AG04450 (cell line): ENCODE measurements at regions not wholly inside any gene's neighbourhood (a gene's known extent, or its start where the extent isn't known, plus 50 kb on each side); places are given as distances from the start of the nearest gene placed in this dataset.
"Not testable (repeated sequence)": the region's sequence is repeated elsewhere in the genome, so short reads cannot be mapped to it uniquely, and the experiment has no call there.

Source experiments
- CTCF ChIA-PET: fragments of 300-600, 350-600 bp; formaldehyde crosslinking; extraction: SDS; loops from one replicate; lab custom pipeline; 2022; ENCODE audit warnings: antibody characterized with exemption, inconsistent platforms; lab: Charles Lee
- POLR2A ChIA-PET: fragments of 350-600 bp; formaldehyde crosslinking; extraction: SDS; loops from one replicate; lab custom pipeline; 2021; ENCODE audit warnings: antibody characterized with exemption, inconsistent platforms; lab: Yijun Ruan, JAX
- DNase-seq: peaks from one replicate; pipeline ENCODE4 v3.0.0-alpha.2; 2011; ENCODE audit warnings: low read depth, low spot score
- H3K27ac ChIP-seq: one replicate; pipeline ENCODE4 v1.5.1; 2012; ENCODE audit warnings: low read depth, low read length, control low read depth
- H3K27me3 ChIP-seq: one replicate; pipeline ENCODE4 v1.6.0; 2012; ENCODE audit warnings: low read length; ENCODE audit not compliant: control insufficient read depth, insufficient read depth
- H3K4me3 ChIP-seq: 2 replicates; pipeline ENCODE4 v1.5.1; 2011; ENCODE audit warnings: mild to moderate bottlenecking, low read depth, low read length, control low read depth
- H3K9me3 ChIP-seq: 2 replicates; pipeline ENCODE4 v1.5.1; 2012; ENCODE audit warnings: low read length; ENCODE audit not compliant: control insufficient read depth, insufficient read depth
- TF ChIP-seq, protein P1 (sequence below): IDR thresholded peaks from 2 replicates; pipeline ENCODE4 v1.5.1; 2011; ENCODE audit warnings: low read depth, low read length, control low read depth, inconsistent platforms

DNA sequence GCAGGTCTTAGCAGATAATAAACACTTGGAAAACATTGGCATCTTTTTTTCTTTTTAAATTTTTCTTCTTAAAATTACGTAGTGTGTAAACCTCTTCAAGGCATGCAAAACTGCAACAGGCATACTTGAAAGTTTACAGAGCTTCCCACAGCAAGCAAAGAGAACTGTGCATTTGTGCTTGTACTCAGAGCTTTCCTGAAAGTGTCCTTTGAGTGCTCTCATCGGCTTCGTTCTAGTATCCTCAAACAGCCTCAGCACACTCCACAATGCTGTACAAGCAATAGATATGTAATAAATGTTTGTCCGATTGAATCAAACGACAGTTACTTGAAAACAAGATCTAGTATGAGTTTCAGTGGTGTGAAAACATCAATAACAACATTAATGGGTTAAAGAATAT is 227.5 kb downstream of the PAPSS1 start:
- no peak overlapping the region for H3K27ac ChIP-seq
- H3K9me3 ChIP-seq: no peaks in the 10 kb centered on the region
- TF ChIP-seq, protein P1, sequence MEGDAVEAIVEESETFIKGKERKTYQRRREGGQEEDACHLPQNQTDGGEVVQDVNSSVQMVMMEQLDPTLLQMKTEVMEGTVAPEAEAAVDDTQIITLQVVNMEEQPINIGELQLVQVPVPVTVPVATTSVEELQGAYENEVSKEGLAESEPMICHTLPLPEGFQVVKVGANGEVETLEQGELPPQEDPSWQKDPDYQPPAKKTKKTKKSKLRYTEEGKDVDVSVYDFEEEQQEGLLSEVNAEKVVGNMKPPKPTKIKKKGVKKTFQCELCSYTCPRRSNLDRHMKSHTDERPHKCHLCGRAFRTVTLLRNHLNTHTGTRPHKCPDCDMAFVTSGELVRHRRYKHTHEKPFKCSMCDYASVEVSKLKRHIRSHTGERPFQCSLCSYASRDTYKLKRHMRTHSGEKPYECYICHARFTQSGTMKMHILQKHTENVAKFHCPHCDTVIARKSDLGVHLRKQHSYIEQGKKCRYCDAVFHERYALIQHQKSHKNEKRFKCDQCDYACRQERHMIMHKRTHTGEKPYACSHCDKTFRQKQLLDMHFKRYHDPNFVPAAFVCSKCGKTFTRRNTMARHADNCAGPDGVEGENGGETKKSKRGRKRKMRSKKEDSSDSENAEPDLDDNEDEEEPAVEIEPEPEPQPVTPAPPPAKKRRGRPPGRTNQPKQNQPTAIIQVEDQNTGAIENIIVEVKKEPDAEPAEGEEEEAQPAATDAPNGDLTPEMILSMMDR: no peak
- no peak for DNase-seq
- CTCF ChIA-PET: no interaction called here
- POLR2A ChIA-PET: no interaction called here
- no peak overlapping the region for H3K4me3 ChIP-seq
- H3K27me3 ChIP-seq: no peaks in the 10 kb centered on the region

- no peak overlapping the region for H3K27ac ChIP-seq
- TF ChIP-seq, protein P1: no peak
- ChIA-PET CTCF (no interaction called here), POLR2A (no interaction called here)
- no peaks in the 10 kb centered on the region for H3K9me3 ChIP-seq
- no peak overlapping the region for H3K4me3 ChIP-seq
- H3K27me3 ChIP-seq: no peaks in the 10 kb centered on the region
- no peak for DNase-seq
Measured at GRCh38 chr4:107490116-107490515, 229.9 kb downstream of the PAPSS1 start.

DNA sequence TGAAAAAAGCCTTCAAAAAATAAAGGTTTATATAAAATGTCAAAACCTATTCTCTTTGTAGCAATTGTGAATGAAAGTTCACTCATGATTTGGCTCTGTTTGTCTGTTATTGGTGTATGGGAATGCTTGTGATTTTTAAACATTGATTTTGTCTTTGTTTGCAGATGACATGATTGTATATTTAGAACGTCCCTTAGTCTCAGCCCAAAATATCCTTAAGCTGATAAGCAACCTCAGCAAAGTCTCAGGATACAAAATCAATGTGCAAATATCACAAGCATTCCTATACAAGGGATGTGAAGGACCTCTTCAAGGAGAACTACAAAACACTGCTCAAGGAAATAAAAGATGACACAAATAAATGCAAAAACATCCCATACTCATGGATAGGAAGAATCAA is 236.4 kb downstream of the PAPSS1 start:
- H3K27me3 ChIP-seq, POLR2A ChIA-PET, H3K4me3 ChIP-seq, H3K9me3 ChIP-seq, H3K27ac ChIP-seq, DNase-seq: not testable (repeated sequence)
- CTCF ChIA-PET: interaction anchor here (0.6 kb wide), 2 partner anchors 32 to 411 kb away, joined by 4 to 5 read pairs; no protein-coding TSS in a partner anchor

GRCh38 chr4:107482546-107482945 is 237.5 kb downstream of the PAPSS1 start:
- Histone ChIP-seq H3K9me3 (no peaks in the 10 kb centered on the region), H3K27ac (no peak overlapping the region), H3K27me3 (no peaks in the 10 kb centered on the region), H3K4me3 (no peak overlapping the region)
- ChIA-PET POLR2A (no interaction called here), CTCF (interaction anchor here (0.7 kb wide), 1 partner anchor 565 kb away, joined by 4 read pairs; no protein-coding TSS in a partner anchor)
- no peak for DNase-seq
- TF ChIP-seq, protein P1: no peak

DNA sequence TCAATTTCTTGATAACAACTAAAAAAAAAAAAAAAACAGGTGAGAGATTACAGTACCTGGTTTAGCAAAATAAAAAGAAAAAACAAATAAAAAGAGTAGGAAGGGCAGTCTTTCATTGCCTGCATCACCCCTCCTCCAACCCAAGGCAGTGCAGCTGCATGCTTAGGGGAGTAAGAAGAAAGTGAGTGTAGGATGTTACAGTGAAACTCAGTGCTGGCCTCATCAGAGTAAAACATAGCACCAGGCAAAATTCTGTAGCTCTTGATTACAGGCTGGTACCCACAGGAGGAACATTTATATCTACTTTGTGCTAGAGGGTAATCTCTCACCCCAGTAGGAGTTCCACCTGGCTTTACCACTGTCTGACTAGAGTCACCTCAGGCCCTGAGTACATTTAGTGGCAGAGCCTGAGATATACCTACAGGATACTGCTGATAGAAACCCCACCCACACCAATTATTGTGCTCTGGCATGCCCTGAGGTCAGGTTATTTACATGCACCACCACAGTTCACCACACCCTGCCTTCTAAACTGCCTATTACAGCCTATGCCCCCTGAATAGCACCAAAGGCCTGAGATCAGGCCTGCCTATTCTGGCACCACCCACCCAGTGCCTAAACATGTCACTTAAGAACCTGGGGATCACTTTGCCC is 241.6 kb downstream of the PAPSS1 start:
- POLR2A ChIA-PET: no interaction called here
- TF ChIP-seq, protein P1: no peak

More for the DNA sequence above, 241.6 kb downstream of the PAPSS1 start:
- Histone ChIP-seq H3K4me3 (no peak overlapping the region), H3K9me3 (no peaks in the 10 kb centered on the region), H3K27ac (no peak overlapping the region), H3K27me3 (no peaks in the 10 kb centered on the region)
- DNase-seq: no peak
- CTCF ChIA-PET: no interaction called here
